ENCODE measurements at regions not wholly inside any gene's neighbourhood (a gene's known extent, or its start where the extent isn't known, plus 50 kb on each side); places are given as distances from the start of the nearest gene placed in this dataset.

DNA sequence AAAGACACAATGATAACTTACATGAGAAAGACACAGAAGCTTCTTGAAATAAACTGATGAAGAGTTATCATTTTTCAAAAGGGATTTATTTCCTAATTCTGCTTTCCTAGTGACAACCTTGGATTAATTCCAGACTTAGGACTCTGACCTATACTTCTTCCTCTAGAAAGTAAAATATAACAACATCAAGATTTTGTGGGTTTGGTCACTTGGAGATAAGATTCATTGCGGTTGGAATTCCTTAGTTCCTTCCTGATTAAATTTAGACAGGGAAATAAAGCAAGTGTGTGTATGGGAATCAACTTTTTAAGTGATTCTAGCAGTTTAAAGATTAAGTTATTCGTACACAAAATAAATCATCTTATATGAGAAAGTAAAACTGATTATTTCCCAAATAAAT, 208.4 kb upstream of the CCDC150 start:
- H3K27me3 Mint-ChIP-seq (ENCODE audit: unreplicated experiment), result no peaks in the 10 kb centered on the region
- H3K9me3 Mint-ChIP-seq (ENCODE audit: unreplicated experiment), result peaks cover 4% of the 10 kb centered on the region
- H3K4me1 Mint-ChIP-seq (ENCODE audit: unreplicated experiment), result peaks cover 17% of the 10 kb centered on the region
- no peak overlapping the region for H3K4me3 Mint-ChIP-seq (ENCODE audit: unreplicated experiment)
- peaks cover 21% of the 10 kb centered on the region for H3K36me3 Mint-ChIP-seq (ENCODE audit: unreplicated experiment)
- TF ChIP-seq, protein P1, sequence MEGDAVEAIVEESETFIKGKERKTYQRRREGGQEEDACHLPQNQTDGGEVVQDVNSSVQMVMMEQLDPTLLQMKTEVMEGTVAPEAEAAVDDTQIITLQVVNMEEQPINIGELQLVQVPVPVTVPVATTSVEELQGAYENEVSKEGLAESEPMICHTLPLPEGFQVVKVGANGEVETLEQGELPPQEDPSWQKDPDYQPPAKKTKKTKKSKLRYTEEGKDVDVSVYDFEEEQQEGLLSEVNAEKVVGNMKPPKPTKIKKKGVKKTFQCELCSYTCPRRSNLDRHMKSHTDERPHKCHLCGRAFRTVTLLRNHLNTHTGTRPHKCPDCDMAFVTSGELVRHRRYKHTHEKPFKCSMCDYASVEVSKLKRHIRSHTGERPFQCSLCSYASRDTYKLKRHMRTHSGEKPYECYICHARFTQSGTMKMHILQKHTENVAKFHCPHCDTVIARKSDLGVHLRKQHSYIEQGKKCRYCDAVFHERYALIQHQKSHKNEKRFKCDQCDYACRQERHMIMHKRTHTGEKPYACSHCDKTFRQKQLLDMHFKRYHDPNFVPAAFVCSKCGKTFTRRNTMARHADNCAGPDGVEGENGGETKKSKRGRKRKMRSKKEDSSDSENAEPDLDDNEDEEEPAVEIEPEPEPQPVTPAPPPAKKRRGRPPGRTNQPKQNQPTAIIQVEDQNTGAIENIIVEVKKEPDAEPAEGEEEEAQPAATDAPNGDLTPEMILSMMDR (IDR thresholded peaks at IDR 0.05), result no peak
- DNase-seq (ENCODE audit: extremely low spot score, unreplicated experiment), result no peak
- H3K27ac Mint-ChIP-seq (ENCODE audit: unreplicated experiment), result no peak overlapping the region

DNA sequence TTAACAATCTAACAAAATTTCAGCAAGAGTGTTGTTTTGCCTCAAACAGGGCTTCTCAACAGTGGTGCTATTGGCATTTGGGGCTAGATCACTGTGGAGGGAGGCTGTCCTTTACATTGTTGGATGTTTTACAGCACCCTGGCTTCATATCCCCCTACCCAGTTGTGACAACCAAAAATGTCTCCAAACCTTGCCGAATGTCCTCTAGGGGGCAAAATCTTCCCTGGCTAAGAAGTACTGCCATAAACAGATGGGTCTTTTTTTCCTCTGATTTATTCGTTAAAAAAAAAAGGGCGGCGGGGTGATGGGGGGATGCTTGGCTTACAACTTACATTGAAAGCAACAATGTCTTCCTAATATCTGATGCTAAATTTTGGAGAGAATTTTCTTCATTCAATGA, 207.6 kb upstream of the CCDC150 start:
- no peak for DNase-seq (ENCODE audit: extremely low spot score, unreplicated experiment)
- Mint-ChIP-seq H3K9me3 (ENCODE audit: unreplicated experiment) (no peaks in the 10 kb centered on the region), H3K27ac (ENCODE audit: unreplicated experiment) (no peak overlapping the region), H3K27me3 (ENCODE audit: unreplicated experiment) (no peaks in the 10 kb centered on the region), H3K4me1 (ENCODE audit: unreplicated experiment) (peaks cover 19% of the 10 kb centered on the region), H3K36me3 (ENCODE audit: unreplicated experiment) (peaks cover 18% of the 10 kb centered on the region), H3K4me3 (ENCODE audit: unreplicated experiment) (no peak overlapping the region)
- TF ChIP-seq, protein P1 (IDR thresholded peaks at IDR 0.05), result peak; percentile 57

DNA sequence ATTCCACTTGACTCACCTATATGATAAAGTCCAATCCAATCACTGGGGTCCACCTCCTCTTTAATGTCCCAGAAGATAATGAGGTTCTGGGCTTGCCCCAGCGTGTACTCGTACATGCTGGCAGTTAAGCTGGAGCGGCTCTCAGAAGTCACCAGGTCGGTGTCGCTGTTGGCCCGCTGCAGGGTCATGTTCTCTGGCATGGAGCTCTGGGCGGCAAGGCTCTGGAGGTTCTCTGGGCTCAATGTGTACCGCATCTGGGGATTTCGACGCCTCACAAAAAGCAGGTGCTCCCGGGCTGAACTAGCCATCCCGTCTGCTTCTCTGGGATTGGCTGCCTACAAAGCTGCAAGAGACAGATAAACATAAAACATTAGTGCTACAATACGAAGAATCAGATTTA, 206.4 kb upstream of the CCDC150 start:
- H3K36me3 Mint-ChIP-seq (ENCODE audit: unreplicated experiment), result peaks cover 18% of the 10 kb centered on the region
- H3K4me3 Mint-ChIP-seq (ENCODE audit: unreplicated experiment), result no peak overlapping the region
- no peak overlapping the region for H3K27ac Mint-ChIP-seq (ENCODE audit: unreplicated experiment)
- DNase-seq (ENCODE audit: extremely low spot score, unreplicated experiment), result no peak
- H3K4me1 Mint-ChIP-seq (ENCODE audit: unreplicated experiment), result peaks cover 22% of the 10 kb centered on the region
- no peaks in the 10 kb centered on the region for H3K27me3 Mint-ChIP-seq (ENCODE audit: unreplicated experiment)
- H3K9me3 Mint-ChIP-seq (ENCODE audit: unreplicated experiment), result no peaks in the 10 kb centered on the region
- TF ChIP-seq, protein P1 (IDR thresholded peaks at IDR 0.05), result no peak

DNA sequence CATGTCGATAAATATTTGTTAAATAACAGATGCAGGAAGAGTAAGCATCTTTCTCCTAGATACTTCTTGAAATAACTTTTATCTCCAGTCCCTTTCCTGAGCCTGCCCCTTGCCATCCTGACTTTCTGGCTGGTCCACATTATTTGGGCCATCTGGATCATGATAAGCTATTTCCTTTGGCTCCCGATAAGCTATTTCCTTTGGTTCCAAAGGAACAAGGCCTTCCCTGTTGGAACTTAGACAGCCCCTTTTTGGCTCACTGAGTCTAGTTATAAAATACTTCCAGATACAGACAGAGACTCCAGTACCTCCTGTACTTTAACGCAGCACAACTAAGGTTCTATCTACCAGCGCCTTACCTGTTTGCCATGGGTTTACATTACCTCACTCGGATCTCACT, 205.3 kb upstream of the CCDC150 start:
- TF ChIP-seq, protein P1 (IDR thresholded peaks at IDR 0.05), result no peak
- no peak for DNase-seq (ENCODE audit: extremely low spot score, unreplicated experiment)

DNA sequence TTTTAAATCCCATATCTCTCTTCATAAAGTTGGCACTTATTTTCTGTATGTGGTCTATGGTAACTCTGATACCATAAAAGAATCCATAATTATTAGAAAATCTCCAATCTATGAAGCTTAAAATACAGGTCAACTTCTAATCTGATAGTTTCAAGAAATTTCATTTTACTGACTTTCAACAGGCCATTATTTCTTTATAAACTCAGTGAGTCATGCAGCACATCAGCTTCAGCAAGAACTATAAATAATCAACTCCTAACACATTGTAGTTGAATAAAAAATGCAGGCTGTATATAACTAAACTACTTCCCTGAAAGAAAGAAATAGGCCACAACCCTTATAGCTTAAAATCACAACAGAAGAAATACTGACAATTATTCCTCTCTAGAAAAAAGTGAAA, 204.3 kb upstream of the CCDC150 start:
- no peak overlapping the region for H3K27ac Mint-ChIP-seq (ENCODE audit: unreplicated experiment)
- peaks cover 22% of the 10 kb centered on the region for H3K4me1 Mint-ChIP-seq (ENCODE audit: unreplicated experiment)
- no peaks in the 10 kb centered on the region for H3K9me3 Mint-ChIP-seq (ENCODE audit: unreplicated experiment)
- no peaks in the 10 kb centered on the region for H3K27me3 Mint-ChIP-seq (ENCODE audit: unreplicated experiment)
- no peak overlapping the region for H3K4me3 Mint-ChIP-seq (ENCODE audit: unreplicated experiment)
- peaks cover 13% of the 10 kb centered on the region for H3K36me3 Mint-ChIP-seq (ENCODE audit: unreplicated experiment)
- TF ChIP-seq, protein P1 (IDR thresholded peaks at IDR 0.05), result no peak
- DNase-seq (ENCODE audit: extremely low spot score, unreplicated experiment), result no peak

More for the DNA sequence above, 205.3 kb upstream of the CCDC150 start:
- no peak overlapping the region for H3K4me3 Mint-ChIP-seq (ENCODE audit: unreplicated experiment)
- H3K36me3 Mint-ChIP-seq (ENCODE audit: unreplicated experiment), result peaks cover 18% of the 10 kb centered on the region
- peaks cover 22% of the 10 kb centered on the region for H3K4me1 Mint-ChIP-seq (ENCODE audit: unreplicated experiment)
- H3K27ac Mint-ChIP-seq (ENCODE audit: unreplicated experiment), result no peak overlapping the region
- H3K27me3 Mint-ChIP-seq (ENCODE audit: unreplicated experiment), result no peaks in the 10 kb centered on the region
- H3K9me3 Mint-ChIP-seq (ENCODE audit: unreplicated experiment), result no peaks in the 10 kb centered on the region
